HEK293 (cell line): ENCODE measurements at regions not wholly inside any gene's neighbourhood (a gene's known extent, or its start where the extent isn't known, plus 50 kb on each side); places are given as distances from the start of the nearest gene placed in this dataset.

ENCODE experiments used
- CTCF ChIA-PET: fragments of 350-600 bp; formaldehyde crosslinking; extraction: SDS; loops from one replicate; lab custom pipeline; 2021; ENCODE audit warnings: antibody characterized with exemption; lab: Yijun Ruan, JAX
- POLR2A ChIA-PET: fragments of 300-600 bp; formaldehyde crosslinking; extraction: SDS; loops from one replicate; lab custom pipeline; 2020; ENCODE audit warnings: antibody characterized with exemption, inconsistent platforms; lab: Yijun Ruan, JAX
- H3K27ac ChIP-seq: fragments of 200-500 bp; sonication (Bioruptor generic); 2 replicates; pipeline ENCODE4 v1.5.1; 2014; ENCODE audit warnings: low read depth, low read length, control low read depth, inconsistent platforms; ENCODE audit errors: extremely low read depth
- H3K36me3 ChIP-seq, 2 experiments: fragments of 200-500 bp in 1 of 2; sonication (Bioruptor generic) in 1 of 2; 1 replicate in 1 of 2; 2 replicates in 1 of 2; pipeline ENCODE4 v1.5.1; 2014 to 2017; ENCODE audit warnings: inconsistent platforms in 2 of 2, low read length in 2 of 2; ENCODE audit not compliant: control insufficient read depth in 2 of 2, insufficient read depth in 1 of 2
- H3K4me1 ChIP-seq: fragments of 200-500 bp; sonication (Bioruptor generic); 2 replicates; pipeline ENCODE4 v1.5.1; 2014; ENCODE audit warnings: mild to moderate bottlenecking, low read length, inconsistent platforms; ENCODE audit not compliant: control insufficient read depth, insufficient read depth
- H3K4me3 ChIP-seq: 2 replicates; pipeline ENCODE4 v1.5.1; 2011; ENCODE audit warnings: low read depth, mild to moderate bottlenecking, control low read depth, low read length, moderate library complexity
- H3K9me3 ChIP-seq: fragments of 200-500 bp; sonication (Bioruptor generic); 2 replicates; pipeline ENCODE4 v1.5.1; 2014; ENCODE audit warnings: low read depth, low read length, inconsistent platforms; ENCODE audit not compliant: control insufficient read depth, insufficient read depth
- ATF2 ChIP-seq: fragments of 450-650 bp; formaldehyde crosslinking; IDR thresholded peaks from 2 replicates; pipeline ENCODE4 v1.5.1; 2016; ENCODE audit warnings: missing biosample characterization, missing genetic modification characterization, low read depth
- BCL11B ChIP-seq: fragments of 450-650 bp; formaldehyde crosslinking; IDR thresholded peaks from 2 replicates; pipeline ENCODE4 v1.5.1; 2016; ENCODE audit warnings: low read depth, missing biosample characterization, missing genetic modification characterization
- ELK4 ChIP-seq: IDR thresholded peaks from 2 replicates; pipeline ENCODE4 v1.6.1; 2011; ENCODE audit warnings: mild to moderate bottlenecking, low read depth, low read length, borderline replicate concordance
- HOXC10 ChIP-seq: sonication (generic); formaldehyde crosslinking; IDR thresholded peaks from 2 replicates; pipeline ENCODE4 v1.8.1; 2023; ENCODE audit warnings: mild to moderate bottlenecking, missing genetic modification reagents
- INSM2 ChIP-seq: fragments of 450-650 bp; formaldehyde crosslinking; IDR thresholded peaks from 2 replicates; pipeline ENCODE4 v1.5.1; 2016; ENCODE audit warnings: missing biosample characterization, missing genetic modification characterization
- PRDM4 ChIP-seq: fragments of 450-650 bp; formaldehyde crosslinking; IDR thresholded peaks from 2 replicates; pipeline ENCODE4 v1.5.1; 2017; ENCODE audit warnings: missing biosample characterization, missing genetic modification characterization
- ZBTB11 ChIP-seq: fragments of 450-650 bp; formaldehyde crosslinking; conservative IDR thresholded peaks from 2 replicates; pipeline ENCODE4 v1.5.1; 2016; ENCODE audit warnings: low read depth, missing biosample characterization, missing genetic modification characterization
- ZBTB21 ChIP-seq: fragments of 450-650 bp; formaldehyde crosslinking; IDR thresholded peaks from 2 replicates; pipeline ENCODE4 v1.5.1; 2017; ENCODE audit warnings: missing biosample characterization, missing genetic modification characterization
- ZBTB44 ChIP-seq: fragments of 450-650 bp; IDR thresholded peaks from 2 replicates; pipeline ENCODE4 v1.5.1; 2018; ENCODE audit warnings: missing biosample characterization, mild to moderate bottlenecking, missing genetic modification characterization
- ZNF10 ChIP-seq: fragments of 450-650 bp; formaldehyde crosslinking; IDR thresholded peaks from 2 replicates; pipeline ENCODE4 v1.5.1; 2017; ENCODE audit warnings: missing biosample characterization, missing genetic modification characterization
- ZNF18 ChIP-seq: fragments of 450-650 bp; formaldehyde crosslinking; IDR thresholded peaks from 2 replicates; pipeline ENCODE4 v1.5.1; 2016; ENCODE audit warnings: missing biosample characterization, missing genetic modification characterization
- ZNF292 ChIP-seq: fragments of 450-650 bp; formaldehyde crosslinking; IDR thresholded peaks from 2 replicates; pipeline ENCODE4 v1.5.1; 2016; ENCODE audit warnings: low read depth, missing biosample characterization, missing genetic modification characterization, borderline replicate concordance
- ZNF513 ChIP-seq: fragments of 450-650 bp; IDR thresholded peaks from 2 replicates; pipeline ENCODE4 v1.5.1; 2018; ENCODE audit warnings: missing biosample characterization, missing genetic modification characterization
- ZNF529 ChIP-seq: fragments of 450-650 bp; formaldehyde crosslinking; IDR thresholded peaks from 2 replicates; pipeline ENCODE4 v1.5.1; 2017; ENCODE audit warnings: missing genetic modification characterization, missing biosample characterization; ENCODE audit not compliant: insufficient replicate concordance
- ZNF549 ChIP-seq: fragments of 450-650 bp; IDR thresholded peaks from 2 replicates; pipeline ENCODE4 v1.5.1; 2018; ENCODE audit warnings: missing biosample characterization, missing genetic modification characterization, mild to moderate bottlenecking, inconsistent platforms, moderate library complexity
- ZNF555 ChIP-seq: fragments of 450-650 bp; formaldehyde crosslinking; conservative IDR thresholded peaks from 2 replicates; pipeline ENCODE4 v1.5.1; 2017; ENCODE audit warnings: missing biosample characterization, mild to moderate bottlenecking, missing genetic modification characterization, inconsistent platforms
- ZNF621 ChIP-seq: fragments of 450-650 bp; formaldehyde crosslinking; IDR thresholded peaks from 2 replicates; pipeline ENCODE4 v1.5.1; 2017; ENCODE audit warnings: missing biosample characterization, missing genetic modification characterization
- ZNF707 ChIP-seq: fragments of 450-650 bp; formaldehyde crosslinking; IDR thresholded peaks from 2 replicates; pipeline ENCODE4 v1.5.1; 2016; ENCODE audit warnings: missing biosample characterization, missing genetic modification characterization
- ZNF747 ChIP-seq: fragments of 450-650 bp; formaldehyde crosslinking; IDR thresholded peaks from 2 replicates; pipeline ENCODE4 v1.5.1; 2016; ENCODE audit warnings: missing biosample characterization, missing genetic modification characterization

GRCh38 chr16:50950955-50951354, 200.1 kb downstream of the SALL1 start:
- Histone ChIP-seq H3K36me3 (no peaks in the 10 kb centered on the region), H3K9me3 (no peaks in the 10 kb centered on the region), H3K27ac (no peak overlapping the region), H3K4me3 (no peak overlapping the region), H3K4me1 (no peaks in the 10 kb centered on the region)
- ChIA-PET POLR2A (no interaction called here), CTCF (no interaction called here)
- no peak for TF ChIP-seq ZBTB11 (tag by site-specific recombination)
- no peak for TF ChIP-seq ZNF529
- no peak for TF ChIP-seq ZNF747
- TF ChIP-seq ZNF10 (tag by site-specific recombination): no peak
- TF ChIP-seq ZNF292 (tag by site-specific recombination): no peak
- TF ChIP-seq HOXC10 (CRISPR knock-in tag): no peak
- no peak for TF ChIP-seq ZNF18 (tag by site-specific recombination)
- no peak for TF ChIP-seq ZNF555 (tag by site-specific recombination)
- TF ChIP-seq ZNF549: no peak

- no peaks in the 10 kb centered on the region for H3K9me3 ChIP-seq
- H3K4me1 ChIP-seq: no peaks in the 10 kb centered on the region
- no peaks in the 10 kb centered on the region for H3K36me3 ChIP-seq
- no peak overlapping the region for H3K4me3 ChIP-seq
- CTCF ChIA-PET: no interaction called here
- H3K27ac ChIP-seq: no peak overlapping the region
- POLR2A ChIA-PET: no interaction called here
- TF ChIP-seq ELK4 (no peak), PRDM4 (tag by site-specific recombination) (no peak), ATF2 (tag by site-specific recombination) (no peak), ZNF707 (tag by site-specific recombination) (no peak), ZNF621 (tag by site-specific recombination) (no peak), BCL11B (tag by site-specific recombination) (no peak), ZBTB21 (tag by site-specific recombination) (no peak), INSM2 (tag by site-specific recombination) (no peak), ZNF513 (tag by site-specific recombination) (no peak), ZBTB44 (tag by site-specific recombination) (no peak), ZNF10 (tag by site-specific recombination) (no peak)
Observed at GRCh38 chr16:50948268-50948930, 202.7 kb downstream of the SALL1 start.
